Prostate gland (tissue), 2 donors: ENCODE measurements at regions not wholly inside any gene's neighbourhood (a gene's known extent, or its start where the extent isn't known, plus 50 kb on each side); places are given as distances from the start of the nearest gene placed in this dataset.

Source experiments
- DNase-seq: peaks from one replicate; pipeline ENCODE4 v3.0.0-alpha.2; 2019; ENCODE audit warnings: low spot score
- H3K27ac ChIP-seq, 2 donors: fragments of 200-600 bp; sonication (generic); 2 replicates each; pipeline ENCODE4 v1.5.1; 2017 to 2019
- H3K27me3 ChIP-seq: fragments of 200-600 bp; sonication (generic); replicated peaks from 2 replicates; pipeline ENCODE4 v1.5.1; 2019; ENCODE audit not compliant: insufficient read depth
- H3K36me3 ChIP-seq, 2 donors: fragments of 200-600 bp; sonication (generic); 1 replicate in 1 of 2; 2 replicates in 1 of 2; pipeline versions ENCODE4 v1.5.1 to v1.8.1; 2017 to 2019
- H3K4me1 ChIP-seq: fragments of 200-600 bp; sonication (generic); replicated peaks from 2 replicates; pipeline ENCODE4 v1.5.1; 2019
- H3K4me3 ChIP-seq, 2 donors: fragments of 200-600 bp; sonication (generic); 2 replicates each; pipeline ENCODE4 v1.5.1; 2017 to 2019
- H3K9me3 ChIP-seq: fragments of 200-600 bp; sonication (generic); 2 replicates; pipeline ENCODE4 v1.5.1; 2017
- CTCF ChIP-seq, 4 experiments: fragments of 200-600 bp in 2 of 4; fragments of 450-650 bp in 2 of 4; sonication (generic) in 2 of 4; IDR thresholded peaks; 1 replicate in 3 of 4; 2 replicates in 1 of 4; pipeline ENCODE4 v1.5.1; 2016 to 2019; ENCODE audit warnings: antibody characterized with exemption in 4 of 4, mild to moderate bottlenecking in 2 of 4, moderate library complexity in 2 of 4
- POLR2A ChIP-seq: fragments of 450-650 bp; IDR thresholded peaks from one replicate; pipeline ENCODE4 v1.6.1; 2016; ENCODE audit warnings: antibody characterized with exemption, mild to moderate bottlenecking
- POLR2AphosphoS5 ChIP-seq: sonication (generic); formaldehyde crosslinking; IDR thresholded peaks from one replicate; pipeline ENCODE4 v1.6.1; 2017; ENCODE audit warnings: antibody characterized with exemption
- WGBS: methylation state at CpG from one replicate; pipeline ENCODE4 v1.1.5; 2018; 5-methylcytosine and 5-hydroxymethylcytosine counted together
- intact Hi-C: fragments of 100-400 bp; cut with DNase I; formaldehyde crosslinking; loops from one replicate; pipeline ENCODE4 v1.14.2; 2022

- Histone ChIP-seq H3K27me3 (no peaks in the 10 kb centered on the region), H3K4me3 (no peak overlapping the region), H3K4me1 (no peaks in the 10 kb centered on the region), H3K9me3 (no peaks in the 10 kb centered on the region), H3K27ac (no peak overlapping the region), H3K36me3 (no peaks in the 10 kb centered on the region)
- TF ChIP-seq POLR2AphosphoS5 (no peak), CTCF (IDR thresholded peaks at IDR 0.05) (no peak), POLR2A (no peak)
- intact Hi-C loops, result no loop called here
- WGBS, result 76% methylated on average over 3 of the region's 3 CpGs
- DNase-seq, result no peak
Observed at GRCh38 chr1:96955307-96956012, 233.9 kb downstream of the PTBP2 start.

GRCh38 chr1:96962216-96962615 is 240.6 kb downstream of the PTBP2 start:
- Histone ChIP-seq H3K9me3 (no peaks in the 10 kb centered on the region), H3K27me3 (no peaks in the 10 kb centered on the region), H3K27ac (no peak overlapping the region), H3K36me3 (no peaks in the 10 kb centered on the region), H3K4me3 (no peak overlapping the region), H3K4me1 (no peaks in the 10 kb centered on the region)
- intact Hi-C loops, result no loop called here
- WGBS, result 55% methylated on average over 2 of the region's 2 CpGs
- no peak for DNase-seq
- TF ChIP-seq CTCF (IDR thresholded peaks at IDR 0.05) (no peak), POLR2A (no peak), POLR2AphosphoS5 (no peak)

- TF ChIP-seq CTCF (IDR thresholded peaks at IDR 0.05), result no peak
- no peak for TF ChIP-seq POLR2A
- TF ChIP-seq POLR2AphosphoS5, result peak; percentile 92
- no peaks in the 10 kb centered on the region for H3K27me3 ChIP-seq
- H3K4me1 ChIP-seq, result no peaks in the 10 kb centered on the region
- 31% methylated on average over 4 of the region's 4 CpGs for WGBS
- H3K27ac ChIP-seq, result no peak overlapping the region
- H3K9me3 ChIP-seq, result no peaks in the 10 kb centered on the region
- DNase-seq, result peak; percentile 46
- no peak overlapping the region for H3K4me3 ChIP-seq
- no peaks in the 10 kb centered on the region for H3K36me3 ChIP-seq
- intact Hi-C loops, result no loop called here
Observed at GRCh38 chr1:96962751-96963211, 241.2 kb downstream of the PTBP2 start.

GRCh38 chr1:96964761-96965160 is 243.2 kb downstream of the PTBP2 start:
- TF ChIP-seq POLR2AphosphoS5, result no peak
- no peak for TF ChIP-seq CTCF (IDR thresholded peaks at IDR 0.05)
- TF ChIP-seq POLR2A, result no peak
- intact Hi-C loops, result no loop called here
- no peak for DNase-seq
- 100% methylated on average over 1 of the region's 1 CpG for WGBS
- Histone ChIP-seq H3K9me3 (no peaks in the 10 kb centered on the region), H3K27ac (no peak overlapping the region), H3K4me1 (no peaks in the 10 kb centered on the region), H3K36me3 (no peaks in the 10 kb centered on the region), H3K27me3 (no peaks in the 10 kb centered on the region), H3K4me3 (no peak overlapping the region)

GRCh38 chr1:96966536-96967138 is 245.1 kb downstream of the PTBP2 start:
- WGBS, result 66% methylated on average over 15 of the region's 15 CpGs
- peak; percentile 68 for DNase-seq
- H3K4me3 ChIP-seq, result no peak overlapping the region
- TF ChIP-seq POLR2A (no peak), CTCF (IDR thresholded peaks at IDR 0.05) (peak; percentile 75 to 92 (median 76))
- no peaks in the 10 kb centered on the region for H3K9me3 ChIP-seq
- H3K27me3 ChIP-seq, result no peaks in the 10 kb centered on the region
- intact Hi-C loops, result loop anchor here (2.0 kb wide), 1 partner anchor 1088 kb away; no protein-coding TSS in a partner anchor
- no peaks in the 10 kb centered on the region for H3K4me1 ChIP-seq
- H3K36me3 ChIP-seq, result no peaks in the 10 kb centered on the region
- no peak overlapping the region for H3K27ac ChIP-seq
